ELF-1 (cell line): ENCODE measurements at regions not wholly inside any gene's neighbourhood (a gene's known extent, or its start where the extent isn't known, plus 50 kb on each side); places are given as distances from the start of the nearest gene placed in this dataset.
"Not testable (repeated sequence)": the region's sequence is repeated elsewhere in the genome, so short reads cannot be mapped to it uniquely, and the experiment has no call there.

Source experiments
- DNase-seq: peaks from one replicate; pipeline ENCODE4 v3.0.0-alpha.2; 2016; ENCODE audit warnings: low read depth, low spot score

- not testable (repeated sequence) for DNase-seq
Measured at GRCh38 chr4:55696424-55696823, 60.3 kb upstream of the NMU start.

DNA sequence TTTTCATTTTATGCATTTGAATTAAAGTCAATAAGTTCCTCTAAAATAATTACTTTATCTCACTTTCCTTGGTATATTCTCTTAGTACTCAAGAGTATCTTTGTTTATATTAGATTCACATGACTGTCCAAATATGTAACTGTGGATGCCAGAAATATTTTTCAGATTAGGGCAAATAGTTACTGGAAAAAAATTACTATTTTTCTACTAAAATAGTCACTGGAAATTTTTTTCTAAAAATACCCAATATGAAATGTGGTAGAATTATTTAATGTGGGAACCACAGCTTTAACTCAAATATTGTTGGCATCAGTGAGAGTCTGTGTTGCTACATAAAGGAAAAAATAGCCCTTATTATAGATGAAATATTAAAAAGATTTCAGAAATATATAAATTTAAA, 70.4 kb upstream of the NMU start:
- no peak for DNase-seq

DNA sequence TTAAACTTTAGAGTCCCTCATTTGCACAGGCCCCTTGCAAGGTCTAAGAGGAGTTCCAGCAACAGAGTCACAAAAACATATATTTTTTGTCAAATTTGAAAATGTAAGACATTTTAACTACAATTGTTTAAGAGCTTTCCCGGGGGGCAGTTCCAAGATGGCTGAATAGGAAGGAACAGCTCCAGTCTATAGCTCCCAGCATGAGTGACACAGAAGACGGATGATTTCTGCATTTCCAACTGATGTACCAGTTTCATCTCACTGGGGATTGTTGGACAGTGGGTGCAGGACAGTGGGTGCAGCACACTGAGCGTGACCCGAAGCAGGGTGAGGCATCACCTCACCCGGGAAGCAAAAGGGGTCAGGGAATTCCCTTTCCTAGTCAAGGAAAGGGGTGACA, 71.4 kb upstream of the NMU start:
- no peak for DNase-seq

GRCh38 chr4:55707991-55708390, 71.9 kb upstream of the NMU start:
- DNase-seq, result not testable (repeated sequence)

GRCh38 chr4:55712835-55713234, 76.7 kb upstream of the NMU start:
- not testable (repeated sequence) for DNase-seq

DNA sequence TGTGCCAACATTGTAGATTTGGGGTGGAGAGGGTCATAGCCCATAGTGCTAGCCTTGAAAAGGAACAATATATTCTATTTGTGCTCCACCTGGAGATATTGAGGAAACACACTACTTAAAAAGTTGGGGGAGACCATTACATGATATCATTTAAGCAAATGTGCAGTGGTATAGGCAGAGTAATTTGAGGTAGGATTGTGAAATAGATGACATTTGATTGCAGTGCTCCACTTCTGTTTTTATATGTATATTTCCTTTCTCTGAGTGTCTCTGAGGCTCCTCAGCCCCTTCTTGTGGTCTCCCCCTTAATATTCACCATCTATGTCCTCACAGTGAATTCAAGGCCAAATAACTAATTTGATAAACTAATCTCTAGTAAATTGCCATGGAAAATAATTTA, 85.6 kb upstream of the NMU start:
- DNase-seq, result no peak

DNA sequence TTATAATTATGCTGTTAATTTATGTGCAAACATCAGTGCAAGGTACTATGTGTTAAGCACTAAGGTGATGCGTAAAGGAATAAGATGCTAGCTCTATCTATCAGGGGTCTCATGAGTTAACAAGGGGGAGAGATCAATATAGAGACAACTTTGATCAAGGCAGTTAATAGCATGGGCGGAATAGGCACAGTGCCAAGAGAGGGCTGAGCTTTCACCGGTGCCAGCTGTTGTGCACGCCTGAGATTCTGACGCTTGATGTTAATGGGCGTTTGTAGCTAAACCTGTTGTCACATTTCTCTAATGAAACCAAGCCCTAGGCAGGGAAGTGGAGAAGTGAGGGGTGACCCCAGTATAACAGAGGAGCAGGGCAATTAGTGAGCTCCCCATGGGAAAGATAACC, 86.0 kb upstream of the NMU start:
- DNase-seq, result no peak

GRCh38 chr4:55723403-55723802, 87.3 kb upstream of the NMU start:
- no peak for DNase-seq

GRCh38 chr4:55725057-55725456, 89.0 kb upstream of the NMU start:
- DNase-seq, result no peak

GRCh38 chr4:55727746-55728145, 91.6 kb upstream of the NMU start:
- DNase-seq, result no peak

DNA sequence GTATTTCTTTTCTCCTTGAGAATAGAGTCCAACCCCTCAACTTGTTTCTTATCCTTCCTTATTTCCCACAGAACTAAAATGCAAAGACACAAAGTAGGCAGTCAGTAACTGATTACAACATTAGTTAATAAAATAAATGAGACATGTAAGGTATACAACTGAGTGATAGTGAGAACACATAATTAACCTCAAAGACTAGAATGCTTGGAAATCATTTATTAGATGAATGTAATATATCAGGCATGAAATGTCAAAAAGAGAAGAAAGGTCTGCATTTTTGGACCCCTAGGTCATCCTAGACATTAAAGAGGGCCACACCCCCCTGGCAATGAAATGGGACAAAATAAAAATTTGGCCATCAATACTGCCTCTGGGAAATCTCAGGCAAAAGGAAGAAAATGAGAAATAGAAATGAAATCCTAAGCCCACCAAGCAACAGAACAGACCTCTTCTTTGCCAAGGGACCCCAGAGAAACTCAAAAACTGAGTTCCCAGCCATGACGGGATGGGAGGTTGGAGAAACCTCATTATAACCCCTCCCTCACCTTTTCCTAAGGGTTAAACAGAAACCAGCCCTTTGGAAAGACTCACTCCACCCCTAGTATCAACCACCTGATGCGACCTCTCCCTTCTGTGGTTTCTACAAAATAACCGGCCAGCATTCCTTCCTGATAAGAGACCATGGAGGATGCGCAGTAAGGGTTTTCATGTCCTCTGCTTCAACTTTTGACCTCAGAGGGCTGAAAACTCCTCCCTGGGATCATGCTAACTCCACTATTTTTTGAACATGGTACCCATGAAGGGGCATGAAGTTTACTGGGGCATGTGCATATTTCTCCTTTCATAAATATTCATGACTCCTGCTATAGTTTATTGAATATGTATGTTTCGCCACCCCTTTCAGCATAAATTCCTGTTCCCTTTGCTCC, 90.0 kb upstream of the EXOC1L start:
- no peak for DNase-seq

DNA sequence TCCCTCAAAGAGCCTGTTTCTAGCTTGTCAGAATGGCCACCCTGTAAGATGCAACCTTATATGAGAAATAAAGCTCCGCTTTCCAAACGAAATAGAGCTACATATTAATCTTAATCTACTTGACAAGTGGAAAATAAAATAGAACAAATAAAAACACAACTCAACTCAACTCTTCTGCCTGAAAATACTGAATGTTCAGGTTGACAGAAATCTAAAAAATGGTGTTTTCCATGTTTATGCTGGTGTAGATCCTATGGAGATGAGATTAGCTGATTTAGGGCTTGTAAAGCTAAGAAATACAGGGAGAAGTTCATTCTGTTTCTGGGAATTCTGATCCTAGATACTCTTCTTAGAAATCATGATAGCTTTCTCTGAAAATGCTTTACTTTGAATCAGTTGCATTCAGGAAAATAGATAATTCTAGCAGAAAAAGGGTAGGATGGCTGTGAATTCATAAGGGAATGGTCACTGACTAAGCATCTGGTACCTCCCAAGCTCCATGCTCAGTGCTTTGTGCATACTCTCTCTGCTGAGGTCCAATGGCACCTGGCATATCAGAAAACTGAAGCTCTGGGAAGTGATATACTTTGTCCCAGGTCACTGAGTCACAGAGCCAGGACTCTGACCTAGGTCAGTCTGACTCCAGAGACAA, 89.2 kb upstream of the EXOC1L start:
- no peak for DNase-seq

DNA sequence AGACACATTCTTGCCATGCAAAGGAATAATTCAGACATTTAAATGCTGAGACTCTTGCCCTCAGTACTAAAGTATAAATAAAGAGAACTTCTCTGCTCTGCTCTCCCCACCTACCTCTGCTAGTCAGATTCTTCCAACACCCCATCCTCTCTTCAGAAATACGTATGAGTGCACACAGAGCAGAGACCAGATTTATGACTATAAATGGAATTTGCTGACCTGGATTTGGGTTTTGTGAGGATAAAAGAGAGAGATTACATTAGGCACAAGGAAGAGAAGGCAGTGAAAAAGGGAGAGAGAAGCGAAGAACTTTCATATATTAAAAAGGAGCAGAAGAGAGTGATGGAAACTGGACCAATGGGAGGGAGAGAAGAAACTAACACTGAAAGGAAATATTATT, 87.6 kb upstream of the EXOC1L start:
- no peak for DNase-seq

GRCh38 chr4:55732864-55733263, 86.7 kb upstream of the EXOC1L start:
- no peak for DNase-seq

DNA sequence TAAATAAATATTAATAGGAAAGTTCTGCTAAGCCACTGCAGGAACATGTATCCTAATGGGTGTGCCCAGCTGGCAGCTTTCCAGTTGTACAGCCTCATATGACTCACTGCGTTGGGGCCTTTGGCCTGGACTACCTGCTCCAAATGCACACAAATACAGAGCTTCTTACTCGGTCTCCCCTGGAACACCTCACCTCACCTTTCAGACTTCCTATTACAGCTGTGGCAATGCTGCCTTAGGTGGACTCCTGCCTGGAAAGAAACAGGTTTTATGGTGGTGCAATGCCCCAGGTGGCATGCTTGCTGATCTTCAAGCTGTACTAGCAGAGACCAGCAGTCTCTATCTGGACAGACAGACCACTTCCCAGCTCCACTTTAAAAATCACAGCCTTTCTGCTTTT, 85.7 kb upstream of the EXOC1L start:
- no peak for DNase-seq

- DNase-seq, result no peak
Measured at GRCh38 chr4:55736605-55737183, 82.9 kb upstream of the EXOC1L start.

DNA sequence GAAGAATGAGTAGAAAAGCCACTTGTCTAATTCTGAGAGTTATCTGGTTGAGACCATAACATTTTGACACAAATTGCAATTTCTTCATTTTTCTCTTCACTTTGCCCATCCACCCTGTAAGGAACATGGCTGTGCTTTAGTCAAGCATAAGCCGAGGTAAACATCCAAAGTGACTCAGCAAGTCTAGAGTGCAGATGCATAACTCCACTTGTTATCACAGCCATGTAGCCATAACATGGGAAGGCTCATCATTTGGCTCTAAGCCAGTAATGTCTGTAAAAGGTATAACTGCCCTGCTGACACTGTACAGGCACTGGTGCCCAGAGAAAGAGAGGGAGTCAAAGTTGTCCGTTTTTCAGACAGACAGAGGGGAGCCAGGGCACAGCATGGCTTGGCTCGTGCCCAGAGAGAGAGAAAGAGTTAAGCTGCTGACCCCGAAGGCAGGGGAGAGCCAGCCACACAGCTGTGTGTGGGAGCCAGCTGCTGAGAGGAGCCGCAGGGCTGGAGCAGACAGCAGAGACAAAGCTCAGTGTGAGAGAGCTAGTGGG, 76.9 kb upstream of the EXOC1L start:
- no peak for DNase-seq

GRCh38 chr4:55744369-55744768, 75.2 kb upstream of the EXOC1L start:
- DNase-seq, result no peak

- DNase-seq, result no peak
Measured at GRCh38 chr4:55745014-55745413, 74.6 kb upstream of the EXOC1L start.

GRCh38 chr4:55747793-55748192, 71.8 kb upstream of the EXOC1L start:
- DNase-seq, result no peak

GRCh38 chr4:55749666-55750065, 69.9 kb upstream of the EXOC1L start:
- DNase-seq, result no peak

DNA sequence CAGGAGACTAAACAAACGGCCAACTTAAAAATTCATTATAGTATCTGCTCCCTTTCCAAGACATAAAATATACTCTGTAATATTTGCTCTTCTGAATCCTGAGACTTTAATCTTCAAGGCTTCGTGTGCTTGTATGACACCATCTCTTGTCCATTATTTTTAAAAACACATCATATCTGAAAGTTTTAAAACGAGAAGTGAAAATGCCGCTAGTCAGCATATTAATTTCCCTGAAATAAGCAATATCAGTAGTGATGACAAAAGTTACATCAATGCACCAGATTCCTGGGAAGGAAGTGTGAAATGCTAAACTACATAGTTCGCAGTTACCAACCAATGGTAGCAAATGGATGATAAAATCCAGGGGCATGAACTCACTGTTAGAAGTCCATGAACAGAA, 66.8 kb upstream of the EXOC1L start:
- no peak for DNase-seq

- no peak for DNase-seq
Measured at GRCh38 chr4:55753856-55754255, 65.7 kb upstream of the EXOC1L start.
